ENCODE measurements at regions not wholly inside any gene's neighbourhood (a gene's known extent, or its start where the extent isn't known, plus 50 kb on each side); places are given as distances from the start of the nearest gene placed in this dataset.
A peak's percentile ranks its signal among the peaks of the same experiment; 100 is the strongest.

- Histone ChIP-seq H3K27ac (ENCODE audit: insufficient read depth, low read length, poor library complexity, severe bottlenecking) (no peak overlapping the region), H3K36me3 (ENCODE audit: control insufficient read depth, insufficient read depth, low read length) (no peaks in the 10 kb centered on the region), H3K9me3 (ENCODE audit: control insufficient read depth in 2 of 2, low read length in 2 of 2) (peaks cover 0 to 6% of the 10 kb centered on the region in 2 experiments), H3K4me1 (ENCODE audit: control insufficient read depth, insufficient read depth, low read length, poor library complexity, severe bottlenecking) (no peaks in the 10 kb centered on the region), H3K4me3 (ENCODE audit: low read depth, low read length) (no peak overlapping the region), H3K27me3 (ENCODE audit: control insufficient read depth, insufficient read depth, low read length) (peaks cover 3% of the 10 kb centered on the region)
- ATAC-seq (ENCODE audit: low read depth in 2 of 2) (peak; percentile 56 to 64), DNase-seq (peak in 1 of 3 donors; percentile 49)
- Mint-ChIP-seq H3K36me3 (no peaks in the 10 kb centered on the region), H3K27me3 (peaks cover 10% of the 10 kb centered on the region), H3K4me1 (no peaks in the 10 kb centered on the region), H3K4me3 (no peak overlapping the region), H3K9me3 (peaks cover 0 to 9% (median 2%) of the 10 kb centered on the region in 7 donors), H3K27ac (peak overlapping the region in 1 of 3 donors; percentile 53)
These were observed 120.2 kb upstream of the XYLT1 start for GRCh38 chr16:17590711-17591654.

GRCh38 chr16:17589898-17590297, 119.1 kb upstream of the XYLT1 start:
- Mint-ChIP-seq H3K27ac (peak overlapping the region in 1 of 3 donors; percentile 44), H3K4me3 (no peak overlapping the region), H3K4me1 (no peaks in the 10 kb centered on the region), H3K9me3 (peaks cover 0 to 10% (median 2%) of the 10 kb centered on the region in 7 donors), H3K27me3 (no peaks in the 10 kb centered on the region), H3K36me3 (no peaks in the 10 kb centered on the region)
- H3K4me3 ChIP-seq (ENCODE audit: low read depth, low read length), result no peak overlapping the region
- peaks cover 0 to 8% of the 10 kb centered on the region in 2 experiments for H3K9me3 ChIP-seq (ENCODE audit: control insufficient read depth in 2 of 2, low read length in 2 of 2)
- H3K27me3 ChIP-seq (ENCODE audit: control insufficient read depth, insufficient read depth, low read length), result peaks cover 5% of the 10 kb centered on the region
- DNase-seq (no peak), ATAC-seq (ENCODE audit: low read depth in 2 of 2) (no peak)
- H3K4me1 ChIP-seq (ENCODE audit: control insufficient read depth, insufficient read depth, low read length, poor library complexity, severe bottlenecking), result no peaks in the 10 kb centered on the region
- H3K36me3 ChIP-seq (ENCODE audit: control insufficient read depth, insufficient read depth, low read length), result no peaks in the 10 kb centered on the region
- H3K27ac ChIP-seq (ENCODE audit: insufficient read depth, low read length, poor library complexity, severe bottlenecking), result no peak overlapping the region

- Histone ChIP-seq H3K27me3 (ENCODE audit: control insufficient read depth, insufficient read depth, low read length) (peaks cover 2% of the 10 kb centered on the region), H3K4me3 (ENCODE audit: low read depth, low read length) (no peak overlapping the region), H3K4me1 (ENCODE audit: control insufficient read depth, insufficient read depth, low read length, poor library complexity, severe bottlenecking) (no peaks in the 10 kb centered on the region), H3K27ac (ENCODE audit: insufficient read depth, low read length, poor library complexity, severe bottlenecking) (no peak overlapping the region), H3K36me3 (ENCODE audit: control insufficient read depth, insufficient read depth, low read length) (no peaks in the 10 kb centered on the region), H3K9me3 (ENCODE audit: control insufficient read depth in 2 of 2, low read length in 2 of 2) (peaks cover 0 to 14% of the 10 kb centered on the region in 2 experiments)
- Mint-ChIP-seq H3K36me3 (no peaks in the 10 kb centered on the region), H3K4me1 (no peaks in the 10 kb centered on the region), H3K27ac (no peak overlapping the region), H3K4me3 (no peak overlapping the region), H3K27me3 (peaks cover 4% of the 10 kb centered on the region), H3K9me3 (peaks cover 0 to 17% (median 3%) of the 10 kb centered on the region in 7 donors)
- no peak for ATAC-seq (ENCODE audit: low read depth in 2 of 2)
- no peak for DNase-seq
These were observed 114.8 kb upstream of the XYLT1 start for GRCh38 chr16:17585449-17586074.

GRCh38 chr16:17578981-17579874, 108.5 kb upstream of the XYLT1 start:
- Mint-ChIP-seq H3K9me3 (peaks cover 0 to 7% (median 2%) of the 10 kb centered on the region in 7 donors), H3K27ac (no peak overlapping the region)
- H3K9me3 ChIP-seq (ENCODE audit: control insufficient read depth in 2 of 2, low read length in 2 of 2), result peaks cover 0 to 6% of the 10 kb centered on the region in 2 experiments

GRCh38 chr16:17574256-17574655, 103.5 kb upstream of the XYLT1 start:
- DNase-seq, result no peak
- Histone ChIP-seq H3K36me3 (ENCODE audit: control insufficient read depth, insufficient read depth, low read length) (no peaks in the 10 kb centered on the region), H3K4me1 (ENCODE audit: control insufficient read depth, insufficient read depth, low read length, poor library complexity, severe bottlenecking) (no peaks in the 10 kb centered on the region), H3K4me3 (ENCODE audit: low read depth, low read length) (no peak overlapping the region), H3K27ac (ENCODE audit: insufficient read depth, low read length, poor library complexity, severe bottlenecking) (no peak overlapping the region), H3K9me3 (ENCODE audit: control insufficient read depth in 2 of 2, low read length in 2 of 2) (no peaks in the 10 kb centered on the region), H3K27me3 (ENCODE audit: control insufficient read depth, insufficient read depth, low read length) (peaks cover 4% of the 10 kb centered on the region)
- H3K4me3 Mint-ChIP-seq, result no peak overlapping the region
- no peaks in the 10 kb centered on the region for H3K4me1 Mint-ChIP-seq
- no peaks in the 10 kb centered on the region for H3K36me3 Mint-ChIP-seq
- H3K27me3 Mint-ChIP-seq, result peaks cover 10% of the 10 kb centered on the region
- no peak for ATAC-seq (ENCODE audit: low read depth in 2 of 2)
- no peak overlapping the region for H3K27ac Mint-ChIP-seq
- no peaks in the 10 kb centered on the region for H3K9me3 Mint-ChIP-seq

More at GRCh38 chr16:17578981-17579874, 108.5 kb upstream of the XYLT1 start:
- H3K27me3 Mint-ChIP-seq, result peaks cover 10% of the 10 kb centered on the region
- peaks cover 4% of the 10 kb centered on the region for H3K27me3 ChIP-seq (ENCODE audit: control insufficient read depth, insufficient read depth, low read length)
- H3K36me3 ChIP-seq (ENCODE audit: control insufficient read depth, insufficient read depth, low read length), result no peaks in the 10 kb centered on the region
- DNase-seq, result peak; percentile 17 to 72 (median 50)
- H3K27ac ChIP-seq (ENCODE audit: insufficient read depth, low read length, poor library complexity, severe bottlenecking), result no peak overlapping the region
- peaks cover 0 to 2% (median 0%) of the 10 kb centered on the region in 4 donors for H3K4me1 Mint-ChIP-seq
- no peak overlapping the region for H3K4me3 ChIP-seq (ENCODE audit: low read depth, low read length)
- no peaks in the 10 kb centered on the region for H3K36me3 Mint-ChIP-seq
- ATAC-seq (ENCODE audit: low read depth in 2 of 2), result peak in 1 of 2 donors; percentile 63
- no peaks in the 10 kb centered on the region for H3K4me1 ChIP-seq (ENCODE audit: control insufficient read depth, insufficient read depth, low read length, poor library complexity, severe bottlenecking)
- H3K4me3 Mint-ChIP-seq, result no peak overlapping the region

GRCh38 chr16:17572145-17572544, 101.4 kb upstream of the XYLT1 start:
- H3K4me1 ChIP-seq (ENCODE audit: control insufficient read depth, insufficient read depth, low read length, poor library complexity, severe bottlenecking), result no peaks in the 10 kb centered on the region
- ATAC-seq (ENCODE audit: low read depth in 2 of 2), result no peak
- peaks cover 0 to under 1% (median 0%) of the 10 kb centered on the region in 7 donors for H3K9me3 Mint-ChIP-seq
- no peak overlapping the region for H3K27ac ChIP-seq (ENCODE audit: insufficient read depth, low read length, poor library complexity, severe bottlenecking)
- H3K36me3 Mint-ChIP-seq, result no peaks in the 10 kb centered on the region
- no peak overlapping the region for H3K4me3 ChIP-seq (ENCODE audit: low read depth, low read length)
- H3K4me3 Mint-ChIP-seq, result no peak overlapping the region
- H3K9me3 ChIP-seq (ENCODE audit: control insufficient read depth in 2 of 2, low read length in 2 of 2), result no peaks in the 10 kb centered on the region
- no peaks in the 10 kb centered on the region for H3K4me1 Mint-ChIP-seq
- peaks cover 3% of the 10 kb centered on the region for H3K27me3 ChIP-seq (ENCODE audit: control insufficient read depth, insufficient read depth, low read length)
- no peak for DNase-seq
- no peak overlapping the region for H3K27ac Mint-ChIP-seq
- no peaks in the 10 kb centered on the region for H3K36me3 ChIP-seq (ENCODE audit: control insufficient read depth, insufficient read depth, low read length)
- H3K27me3 Mint-ChIP-seq, result peaks cover 5% of the 10 kb centered on the region

GRCh38 chr16:17571499-17572093, 100.8 kb upstream of the XYLT1 start:
- Mint-ChIP-seq H3K9me3 (peaks cover 0 to 2% (median 0%) of the 10 kb centered on the region in 7 donors), H3K36me3 (no peaks in the 10 kb centered on the region), H3K27ac (no peak overlapping the region), H3K4me1 (no peaks in the 10 kb centered on the region), H3K4me3 (no peak overlapping the region), H3K27me3 (peaks cover 5% of the 10 kb centered on the region)
- Histone ChIP-seq H3K27me3 (ENCODE audit: control insufficient read depth, insufficient read depth, low read length) (peaks cover 2% of the 10 kb centered on the region), H3K4me3 (ENCODE audit: low read depth, low read length) (no peak overlapping the region), H3K9me3 (ENCODE audit: control insufficient read depth in 2 of 2, low read length in 2 of 2) (no peaks in the 10 kb centered on the region), H3K36me3 (ENCODE audit: control insufficient read depth, insufficient read depth, low read length) (no peaks in the 10 kb centered on the region), H3K27ac (ENCODE audit: insufficient read depth, low read length, poor library complexity, severe bottlenecking) (no peak overlapping the region), H3K4me1 (ENCODE audit: control insufficient read depth, insufficient read depth, low read length, poor library complexity, severe bottlenecking) (no peaks in the 10 kb centered on the region)
- no peak for ATAC-seq (ENCODE audit: low read depth in 2 of 2)
- DNase-seq, result no peak
